ENCODE measurements at regions not wholly inside any gene's neighbourhood (a gene's known extent, or its start where the extent isn't known, plus 50 kb on each side); places are given as distances from the start of the nearest gene placed in this dataset.

DNA sequence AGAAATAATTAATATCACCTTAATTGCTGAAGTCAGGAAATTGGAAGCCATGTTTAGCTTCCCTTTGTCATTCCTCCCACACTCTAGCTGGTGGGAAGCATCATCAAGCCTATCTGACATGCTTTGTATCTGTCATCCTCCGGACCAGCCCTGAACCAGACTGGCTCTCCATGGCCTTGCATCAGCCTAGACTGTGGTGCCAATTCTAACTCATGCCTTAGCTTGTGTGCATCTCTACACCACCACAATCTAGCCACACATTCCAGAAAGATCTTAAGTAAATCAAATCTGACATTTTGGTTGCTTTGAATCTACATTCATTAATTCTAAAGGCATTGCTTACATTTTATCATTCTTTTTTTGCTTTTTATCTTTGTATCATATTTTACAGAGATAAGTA lies 196.4 kb upstream of the VSTM2A start:
- H3K4me1 Mint-ChIP-seq (ENCODE audit: low read depth) = no peaks in the 10 kb centered on the region
- H3K27ac Mint-ChIP-seq = no peak overlapping the region
- no peaks in the 10 kb centered on the region for H3K9me3 Mint-ChIP-seq (ENCODE audit: low read depth)
- no peaks in the 10 kb centered on the region for H3K36me3 Mint-ChIP-seq (ENCODE audit: insufficient read depth)
- TF ChIP-seq CTCF (IDR thresholded peaks at IDR 0.05; ENCODE audit: unreplicated experiment) = no peak
- DNase-seq (ENCODE audit: low spot score, unreplicated experiment) = no peak
- no peaks in the 10 kb centered on the region for H3K27me3 Mint-ChIP-seq
- H3K4me3 Mint-ChIP-seq (ENCODE audit: low read depth) = no peak overlapping the region

DNA sequence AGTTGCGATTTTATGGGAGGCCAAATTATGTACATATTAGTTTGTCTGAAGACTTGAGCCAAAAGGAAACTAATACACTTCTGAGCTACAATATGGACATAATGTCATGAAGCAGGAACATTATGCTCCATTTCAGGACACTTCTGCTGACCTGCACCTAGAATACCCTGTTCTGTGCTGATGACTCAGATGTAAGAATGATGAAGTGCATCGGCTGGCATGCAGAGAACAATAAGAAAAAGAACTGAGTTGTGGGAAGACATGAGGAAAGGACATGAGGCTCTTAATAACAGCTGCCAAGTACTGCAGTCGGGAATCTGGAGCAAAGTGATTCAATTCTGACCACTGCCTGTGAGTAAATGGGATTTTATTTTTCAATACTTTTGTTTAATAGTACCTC lies 192.9 kb upstream of the VSTM2A start:
- H3K36me3 Mint-ChIP-seq (ENCODE audit: insufficient read depth) = no peaks in the 10 kb centered on the region
- no peak for TF ChIP-seq CTCF (IDR thresholded peaks at IDR 0.05; ENCODE audit: unreplicated experiment)
- H3K27me3 Mint-ChIP-seq = no peaks in the 10 kb centered on the region
- no peak for DNase-seq (ENCODE audit: low spot score, unreplicated experiment)
- no peaks in the 10 kb centered on the region for H3K4me1 Mint-ChIP-seq (ENCODE audit: low read depth)
- no peaks in the 10 kb centered on the region for H3K9me3 Mint-ChIP-seq (ENCODE audit: low read depth)
- no peak overlapping the region for H3K27ac Mint-ChIP-seq
- no peak overlapping the region for H3K4me3 Mint-ChIP-seq (ENCODE audit: low read depth)

DNA sequence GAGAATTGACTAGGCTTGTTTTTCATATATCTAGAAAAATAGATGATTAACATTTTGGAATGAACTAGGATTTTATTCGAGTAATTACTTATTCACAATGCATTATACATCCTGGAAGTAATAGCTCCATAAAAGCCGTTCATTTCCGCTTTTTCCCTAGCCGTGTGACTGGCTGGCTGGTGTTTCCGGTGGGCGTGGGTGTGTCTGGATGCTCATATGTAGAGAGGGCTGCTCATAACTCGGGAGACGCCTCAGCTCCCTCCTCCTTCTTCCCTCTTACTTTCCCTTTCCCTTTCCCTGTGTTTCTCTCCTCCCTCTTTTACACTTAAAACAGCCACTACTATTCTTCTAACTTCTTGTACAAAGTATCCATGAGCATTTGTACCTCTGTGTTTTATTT lies 187.7 kb upstream of the VSTM2A start:
- no peak overlapping the region for H3K27ac Mint-ChIP-seq
- H3K4me3 Mint-ChIP-seq (ENCODE audit: low read depth) = no peak overlapping the region
- no peaks in the 10 kb centered on the region for H3K9me3 Mint-ChIP-seq (ENCODE audit: low read depth)
- H3K36me3 Mint-ChIP-seq (ENCODE audit: insufficient read depth) = no peaks in the 10 kb centered on the region
- no peaks in the 10 kb centered on the region for H3K27me3 Mint-ChIP-seq
- no peak for DNase-seq (ENCODE audit: low spot score, unreplicated experiment)
- no peaks in the 10 kb centered on the region for H3K4me1 Mint-ChIP-seq (ENCODE audit: low read depth)
- no peak for TF ChIP-seq CTCF (IDR thresholded peaks at IDR 0.05; ENCODE audit: unreplicated experiment)

- DNase-seq (ENCODE audit: low spot score, unreplicated experiment) = no peak
- no peak overlapping the region for H3K27ac Mint-ChIP-seq
- H3K4me1 Mint-ChIP-seq (ENCODE audit: low read depth) = no peaks in the 10 kb centered on the region
- no peak overlapping the region for H3K4me3 Mint-ChIP-seq (ENCODE audit: low read depth)
- H3K36me3 Mint-ChIP-seq (ENCODE audit: insufficient read depth) = no peaks in the 10 kb centered on the region
- H3K27me3 Mint-ChIP-seq = no peaks in the 10 kb centered on the region
- no peaks in the 10 kb centered on the region for H3K9me3 Mint-ChIP-seq (ENCODE audit: low read depth)
- TF ChIP-seq CTCF (IDR thresholded peaks at IDR 0.05; ENCODE audit: unreplicated experiment) = no peak
These were observed 186.3 kb upstream of the VSTM2A start for GRCh38 chr7:54355842-54356241.

GRCh38 chr7:54360075-54360840 lies 181.9 kb upstream of the VSTM2A start:
- H3K4me1 Mint-ChIP-seq (ENCODE audit: low read depth) = peaks cover 5% of the 10 kb centered on the region
- H3K4me3 Mint-ChIP-seq (ENCODE audit: low read depth) = no peak overlapping the region
- H3K27me3 Mint-ChIP-seq = no peaks in the 10 kb centered on the region
- no peak for DNase-seq (ENCODE audit: low spot score, unreplicated experiment)
- H3K27ac Mint-ChIP-seq = no peak overlapping the region
- H3K9me3 Mint-ChIP-seq (ENCODE audit: low read depth) = no peaks in the 10 kb centered on the region
- TF ChIP-seq CTCF (IDR thresholded peaks at IDR 0.05; ENCODE audit: unreplicated experiment) = no peak
- H3K36me3 Mint-ChIP-seq (ENCODE audit: insufficient read depth) = no peaks in the 10 kb centered on the region

Data from progenitor cell of endocrine pancreas (in vitro differentiated cells).